ENCODE measurements at regions not wholly inside any gene's neighbourhood (a gene's known extent, or its start where the extent isn't known, plus 50 kb on each side); places are given as distances from the start of the nearest gene placed in this dataset.
A peak's percentile ranks its signal among the peaks of the same experiment; 100 is the strongest.

GRCh38 chr3:35194666-35195065 is 444.7 kb upstream of the ARPP21 start:
- no peak for TF ChIP-seq CTCF (IDR thresholded peaks at IDR 0.05; ENCODE audit: insufficient read depth in 1 of 2, low read depth in 1 of 2, low read length in 1 of 2, severe bottlenecking in 1 of 2, unreplicated experiment in 1 of 2)
- Mint-ChIP-seq H3K36me3 (ENCODE audit: insufficient read depth, unreplicated experiment) (peaks cover 6% of the 10 kb centered on the region), H3K4me3 (ENCODE audit: unreplicated experiment) (no peak overlapping the region), H3K27me3 (ENCODE audit: insufficient read depth, unreplicated experiment) (no peaks in the 10 kb centered on the region), H3K4me1 (ENCODE audit: low read depth, unreplicated experiment) (peaks cover 6% of the 10 kb centered on the region), H3K27ac (ENCODE audit: unreplicated experiment) (no peak overlapping the region), H3K9me3 (ENCODE audit: unreplicated experiment) (peaks cover 10% of the 10 kb centered on the region)
- ChIA-PET POLR2A (no interaction called here), CTCF (no interaction called here)
- no peaks in the 10 kb centered on the region for H3K4me1 ChIP-seq
- no peaks in the 10 kb centered on the region for H3K9me3 ChIP-seq
- DNase-seq, result no peak
- intact Hi-C loops (cut with micrococcal nuclease; ENCODE audit: unreplicated experiment), result no loop called here
- no peak overlapping the region for H3K4me3 ChIP-seq (ENCODE audit: low read depth, low read length)
- no peaks in the 10 kb centered on the region for H3K27me3 ChIP-seq (replicated peaks; ENCODE audit: control insufficient read depth, insufficient read depth, low read length)
- no TSS peak for BruUV-seq (replicated peaks)
- H3K36me3 ChIP-seq (ENCODE audit: control insufficient read depth, insufficient read depth, low read length), result no peaks in the 10 kb centered on the region

- no peaks in the 10 kb centered on the region for H3K36me3 ChIP-seq (ENCODE audit: control insufficient read depth, insufficient read depth, low read length)
- no TSS peak for BruUV-seq (replicated peaks)
- no peaks in the 10 kb centered on the region for H3K27me3 ChIP-seq (replicated peaks; ENCODE audit: control insufficient read depth, insufficient read depth, low read length)
- no peaks in the 10 kb centered on the region for H3K36me3 Mint-ChIP-seq (ENCODE audit: insufficient read depth, unreplicated experiment)
- no peaks in the 10 kb centered on the region for H3K27me3 Mint-ChIP-seq (ENCODE audit: insufficient read depth, unreplicated experiment)
- H3K4me1 Mint-ChIP-seq (ENCODE audit: low read depth, unreplicated experiment), result peaks cover 8% of the 10 kb centered on the region
- H3K9me3 Mint-ChIP-seq (ENCODE audit: unreplicated experiment), result no peaks in the 10 kb centered on the region
- no peaks in the 10 kb centered on the region for H3K9me3 ChIP-seq
- intact Hi-C loops (cut with micrococcal nuclease; ENCODE audit: unreplicated experiment), result no loop called here
- no peaks in the 10 kb centered on the region for H3K4me1 ChIP-seq
- no peak overlapping the region for H3K4me3 Mint-ChIP-seq (ENCODE audit: unreplicated experiment)
- DNase-seq, result no peak
- no peak for TF ChIP-seq CTCF (IDR thresholded peaks at IDR 0.05; ENCODE audit: insufficient read depth in 1 of 2, low read depth in 1 of 2, low read length in 1 of 2, severe bottlenecking in 1 of 2, unreplicated experiment in 1 of 2)
- ChIA-PET CTCF (no interaction called here), POLR2A (no interaction called here)
- H3K4me3 ChIP-seq (ENCODE audit: low read depth, low read length), result no peak overlapping the region
- no peak overlapping the region for H3K27ac Mint-ChIP-seq (ENCODE audit: unreplicated experiment)
Observed at GRCh38 chr3:35198857-35199256, 440.5 kb upstream of the ARPP21 start.

GRCh38 chr3:35200056-35200455 is 439.3 kb upstream of the ARPP21 start:
- ChIA-PET CTCF (no interaction called here), POLR2A (no interaction called here)
- no peaks in the 10 kb centered on the region for H3K27me3 ChIP-seq (replicated peaks; ENCODE audit: control insufficient read depth, insufficient read depth, low read length)
- no peaks in the 10 kb centered on the region for H3K27me3 Mint-ChIP-seq (ENCODE audit: insufficient read depth, unreplicated experiment)
- BruUV-seq (replicated peaks), result no TSS peak
- no peaks in the 10 kb centered on the region for H3K9me3 ChIP-seq
- no peaks in the 10 kb centered on the region for H3K4me1 ChIP-seq
- no peaks in the 10 kb centered on the region for H3K36me3 Mint-ChIP-seq (ENCODE audit: insufficient read depth, unreplicated experiment)
- H3K27ac Mint-ChIP-seq (ENCODE audit: unreplicated experiment), result peak overlapping the region; percentile 40
- no peak for DNase-seq
- no peak overlapping the region for H3K4me3 ChIP-seq (ENCODE audit: low read depth, low read length)
- H3K4me1 Mint-ChIP-seq (ENCODE audit: low read depth, unreplicated experiment), result peaks cover 8% of the 10 kb centered on the region
- no peak for TF ChIP-seq CTCF (IDR thresholded peaks at IDR 0.05; ENCODE audit: insufficient read depth in 1 of 2, low read depth in 1 of 2, low read length in 1 of 2, severe bottlenecking in 1 of 2, unreplicated experiment in 1 of 2)
- H3K4me3 Mint-ChIP-seq (ENCODE audit: unreplicated experiment), result no peak overlapping the region
- intact Hi-C loops (cut with micrococcal nuclease; ENCODE audit: unreplicated experiment), result no loop called here
- no peaks in the 10 kb centered on the region for H3K9me3 Mint-ChIP-seq (ENCODE audit: unreplicated experiment)
- no peaks in the 10 kb centered on the region for H3K36me3 ChIP-seq (ENCODE audit: control insufficient read depth, insufficient read depth, low read length)

All from Caco-2 (cell line).